WTC11 (cell line): ENCODE measurements at regions not wholly inside any gene's neighbourhood (a gene's known extent, or its start where the extent isn't known, plus 50 kb on each side); places are given as distances from the start of the nearest gene placed in this dataset.

Source experiments
- ATAC-seq: fragments of 200-7000 bp; cut with Tn5 transposase; 2 replicates; pipeline ENCODE4 v1.10.0; 2021; ENCODE audit warnings: mild to moderate bottlenecking, moderate library complexity
- CTCF ChIA-PET: fragments of 300-600 bp; sonication (Branson Sonifier 250); formaldehyde crosslinking; loops from one replicate; lab custom pipeline; 2021; ENCODE audit warnings: antibody characterized with exemption; lab: Charles Lee
- POLR2A ChIA-PET: fragments of 350-600 bp; sonication (Branson Sonifier 250); formaldehyde crosslinking; loops from one replicate; lab custom pipeline; 2021; ENCODE audit warnings: antibody characterized with exemption; lab: Charles Lee
- DNase-seq: peaks from one replicate; pipeline ENCODE4 v3.0.0; 2021; ENCODE audit warnings: low spot score
- H3K27ac Mint-ChIP-seq: 2 replicates; pipeline ENCODE4 v1.8.0; 2021; ENCODE audit warnings: mixed read lengths
- H3K27me3 Mint-ChIP-seq: 2 replicates; pipeline ENCODE4 v1.8.0; 2021; ENCODE audit warnings: low read depth, mild to moderate bottlenecking, moderate library complexity, mixed read lengths
- H3K36me3 Mint-ChIP-seq: 2 replicates; pipeline ENCODE4 v1.8.0; 2021; ENCODE audit warnings: mixed read lengths
- H3K4me1 Mint-ChIP-seq: 2 replicates; pipeline ENCODE4 v1.8.0; 2022; ENCODE audit warnings: mixed read lengths
- H3K4me3 Mint-ChIP-seq: 2 replicates; pipeline ENCODE4 v1.8.0; 2021; ENCODE audit warnings: mild to moderate bottlenecking, moderate library complexity, mixed read lengths
- H3K9me3 Mint-ChIP-seq: 2 replicates; pipeline ENCODE4 v1.8.0; 2021; ENCODE audit warnings: mixed read lengths
- ARID4B ChIP-seq: sonication (generic); formaldehyde crosslinking; IDR thresholded peaks from 2 replicates; pipeline ENCODE4 v1.8.0; 2023; ENCODE audit warnings: missing genetic modification reagents, mild to moderate bottlenecking, borderline replicate concordance
- CREB1 ChIP-seq: sonication (generic); formaldehyde crosslinking; IDR thresholded peaks from 2 replicates; pipeline ENCODE4 v1.8.0; 2023; ENCODE audit warnings: mild to moderate bottlenecking, missing genetic modification reagents
- ELF4 ChIP-seq: sonication (generic); formaldehyde crosslinking; IDR thresholded peaks from 2 replicates; pipeline ENCODE4 v1.8.1; 2022; ENCODE audit warnings: low read depth, mild to moderate bottlenecking, moderate library complexity, missing genetic modification reagents
- ETV6 ChIP-seq: sonication (generic); formaldehyde crosslinking; IDR thresholded peaks from 2 replicates; pipeline ENCODE4 v1.8.1; 2022; ENCODE audit warnings: mild to moderate bottlenecking, missing genetic modification reagents
- FOXP1 ChIP-seq: sonication (generic); formaldehyde crosslinking; IDR thresholded peaks from 2 replicates; pipeline ENCODE4 v1.8.0; 2022; ENCODE audit warnings: missing genetic modification reagents, mild to moderate bottlenecking, moderate library complexity, borderline replicate concordance
- GABPB1 ChIP-seq: sonication (generic); formaldehyde crosslinking; IDR thresholded peaks from 2 replicates; pipeline ENCODE4 v1.8.1; 2023; ENCODE audit warnings: mild to moderate bottlenecking, missing genetic modification reagents
- GTF2I ChIP-seq: fragments of 250-450 bp; sonication (Bioruptor Pico); conservative IDR thresholded peaks from 2 replicates; pipeline ENCODE4 v1.4.0; 2021; ENCODE audit warnings: mild to moderate bottlenecking
- IRF2 ChIP-seq: sonication (generic); formaldehyde crosslinking; IDR thresholded peaks from 2 replicates; pipeline ENCODE4 v1.8.0; 2022; ENCODE audit warnings: low read depth, missing genetic modification reagents, borderline replicate concordance
- JAZF1 ChIP-seq: fragments of 250-450 bp; sonication (Bioruptor Pico); IDR thresholded peaks from 2 replicates; pipeline ENCODE4 v1.9.0; 2021; ENCODE audit warnings: moderate library complexity, mild to moderate bottlenecking, inconsistent platforms
- NR1H2 ChIP-seq: sonication (generic); formaldehyde crosslinking; IDR thresholded peaks from 2 replicates; pipeline ENCODE4 v1.9.0; 2021; ENCODE audit warnings: mild to moderate bottlenecking, moderate library complexity, missing genetic modification reagents
- TCF7 ChIP-seq: sonication (generic); formaldehyde crosslinking; IDR thresholded peaks from 2 replicates; pipeline ENCODE4 v1.8.0; 2022; ENCODE audit warnings: mild to moderate bottlenecking, low read depth, missing genetic modification reagents, moderate library complexity
- TEAD1 ChIP-seq: sonication (generic); formaldehyde crosslinking; IDR thresholded peaks from 2 replicates; pipeline ENCODE4 v1.8.0; 2022; ENCODE audit warnings: mild to moderate bottlenecking, missing genetic modification reagents
- TEAD4 ChIP-seq: sonication (generic); formaldehyde crosslinking; IDR thresholded peaks from 2 replicates; pipeline ENCODE4 v1.8.0; 2022; ENCODE audit warnings: mild to moderate bottlenecking, missing genetic modification reagents
- ZNF532 ChIP-seq: fragments of 250-450 bp; sonication (Bioruptor Pico); IDR thresholded peaks from 2 replicates; pipeline ENCODE4 v1.9.0; 2021; ENCODE audit warnings: mild to moderate bottlenecking, borderline replicate concordance
- ZSCAN18 ChIP-seq: fragments of 250-450 bp; sonication (Bioruptor Pico); IDR thresholded peaks from 2 replicates; pipeline ENCODE4 v2.1.2; 2022; ENCODE audit warnings: mild to moderate bottlenecking, moderate library complexity
- TF ChIP-seq, protein P1 (sequence below): sonication (generic); formaldehyde crosslinking; IDR thresholded peaks from 2 replicates; pipeline ENCODE4 v1.8.0; 2022; ENCODE audit warnings: missing genetic modification reagents
- TF ChIP-seq, protein P2 (sequence below): sonication (generic); formaldehyde crosslinking; IDR thresholded peaks from 2 replicates; pipeline ENCODE4 v1.8.1; 2023; ENCODE audit warnings: mild to moderate bottlenecking, missing genetic modification reagents
- TF ChIP-seq, protein P3 (sequence below): sonication (generic); formaldehyde crosslinking; IDR thresholded peaks from 2 replicates; pipeline ENCODE4 v1.8.1; 2022; ENCODE audit warnings: mild to moderate bottlenecking, missing genetic modification reagents, moderate library complexity, borderline replicate concordance

GRCh38 chr4:153901220-153901619 lies 112.3 kb upstream of the SFRP2 start (continued):
- TF ChIP-seq, protein P1, sequence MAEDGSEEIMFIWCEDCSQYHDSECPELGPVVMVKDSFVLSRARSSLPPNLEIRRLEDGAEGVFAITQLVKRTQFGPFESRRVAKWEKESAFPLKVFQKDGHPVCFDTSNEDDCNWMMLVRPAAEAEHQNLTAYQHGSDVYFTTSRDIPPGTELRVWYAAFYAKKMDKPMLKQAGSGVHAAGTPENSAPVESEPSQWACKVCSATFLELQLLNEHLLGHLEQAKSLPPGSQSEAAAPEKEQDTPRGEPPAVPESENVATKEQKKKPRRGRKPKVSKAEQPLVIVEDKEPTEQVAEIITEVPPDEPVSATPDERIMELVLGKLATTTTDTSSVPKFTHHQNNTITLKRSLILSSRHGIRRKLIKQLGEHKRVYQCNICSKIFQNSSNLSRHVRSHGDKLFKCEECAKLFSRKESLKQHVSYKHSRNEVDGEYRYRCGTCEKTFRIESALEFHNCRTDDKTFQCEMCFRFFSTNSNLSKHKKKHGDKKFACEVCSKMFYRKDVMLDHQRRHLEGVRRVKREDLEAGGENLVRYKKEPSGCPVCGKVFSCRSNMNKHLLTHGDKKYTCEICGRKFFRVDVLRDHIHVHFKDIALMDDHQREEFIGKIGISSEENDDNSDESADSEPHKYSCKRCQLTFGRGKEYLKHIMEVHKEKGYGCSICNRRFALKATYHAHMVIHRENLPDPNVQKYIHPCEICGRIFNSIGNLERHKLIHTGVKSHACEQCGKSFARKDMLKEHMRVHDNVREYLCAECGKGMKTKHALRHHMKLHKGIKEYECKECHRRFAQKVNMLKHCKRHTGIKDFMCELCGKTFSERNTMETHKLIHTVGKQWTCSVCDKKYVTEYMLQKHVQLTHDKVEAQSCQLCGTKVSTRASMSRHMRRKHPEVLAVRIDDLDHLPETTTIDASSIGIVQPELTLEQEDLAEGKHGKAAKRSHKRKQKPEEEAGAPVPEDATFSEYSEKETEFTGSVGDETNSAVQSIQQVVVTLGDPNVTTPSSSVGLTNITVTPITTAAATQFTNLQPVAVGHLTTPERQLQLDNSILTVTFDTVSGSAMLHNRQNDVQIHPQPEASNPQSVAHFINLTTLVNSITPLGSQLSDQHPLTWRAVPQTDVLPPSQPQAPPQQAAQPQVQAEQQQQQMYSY = no peak
- TF ChIP-seq, protein P2, sequence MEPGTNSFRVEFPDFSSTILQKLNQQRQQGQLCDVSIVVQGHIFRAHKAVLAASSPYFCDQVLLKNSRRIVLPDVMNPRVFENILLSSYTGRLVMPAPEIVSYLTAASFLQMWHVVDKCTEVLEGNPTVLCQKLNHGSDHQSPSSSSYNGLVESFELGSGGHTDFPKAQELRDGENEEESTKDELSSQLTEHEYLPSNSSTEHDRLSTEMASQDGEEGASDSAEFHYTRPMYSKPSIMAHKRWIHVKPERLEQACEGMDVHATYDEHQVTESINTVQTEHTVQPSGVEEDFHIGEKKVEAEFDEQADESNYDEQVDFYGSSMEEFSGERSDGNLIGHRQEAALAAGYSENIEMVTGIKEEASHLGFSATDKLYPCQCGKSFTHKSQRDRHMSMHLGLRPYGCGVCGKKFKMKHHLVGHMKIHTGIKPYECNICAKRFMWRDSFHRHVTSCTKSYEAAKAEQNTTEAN (CRISPR knock-in tag) = no peak
- TF ChIP-seq ZSCAN18 (CRISPR knock-in tag) = no peak
- TF ChIP-seq GABPB1 (CRISPR knock-in tag) = no peak
- TF ChIP-seq GTF2I (CRISPR knock-in tag) = no peak

DNA sequence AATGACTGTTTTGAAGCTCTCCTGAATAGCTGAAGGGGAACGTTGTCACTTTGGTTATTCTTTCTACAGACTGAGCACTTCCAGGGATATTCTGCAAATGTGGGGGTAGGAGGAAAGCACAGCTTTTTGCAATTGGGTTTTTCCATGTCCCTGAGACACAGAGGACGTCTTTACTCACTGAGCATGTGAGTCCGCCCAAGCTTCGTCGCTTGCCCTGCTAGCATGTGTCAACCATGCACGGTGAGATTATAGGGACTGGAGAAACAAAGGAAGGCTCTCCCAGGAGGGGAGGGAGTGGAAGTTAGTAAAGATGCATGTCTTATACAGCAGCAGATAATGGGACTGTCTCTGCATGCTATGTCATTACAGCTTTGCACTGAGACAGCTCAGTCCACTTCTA lies 111.5 kb upstream of the SFRP2 start:
- H3K36me3 Mint-ChIP-seq = no peaks in the 10 kb centered on the region
- no peaks in the 10 kb centered on the region for H3K27me3 Mint-ChIP-seq
- no peak for DNase-seq
- CTCF ChIA-PET = interaction anchor here (1.5 kb wide), 1 partner anchor 108 kb away, joined by 3 read pairs; no protein-coding TSS in a partner anchor
- H3K4me1 Mint-ChIP-seq = peaks cover 5% of the 10 kb centered on the region
- no peak for ATAC-seq
- H3K4me3 Mint-ChIP-seq = no peak overlapping the region
- no peak for TF ChIP-seq ETV6 (CRISPR knock-in tag)
- no peak for TF ChIP-seq CREB1 (CRISPR knock-in tag)
- no peak for TF ChIP-seq JAZF1 (CRISPR knock-in tag)
- TF ChIP-seq TEAD4 = no peak
- TF ChIP-seq, all 79 proteins: peak for 0
- POLR2A ChIA-PET = no interaction called here
- no peak overlapping the region for H3K27ac Mint-ChIP-seq
- peaks cover 15% of the 10 kb centered on the region; the same call in 1 of the 2 replicates for H3K9me3 Mint-ChIP-seq

DNA sequence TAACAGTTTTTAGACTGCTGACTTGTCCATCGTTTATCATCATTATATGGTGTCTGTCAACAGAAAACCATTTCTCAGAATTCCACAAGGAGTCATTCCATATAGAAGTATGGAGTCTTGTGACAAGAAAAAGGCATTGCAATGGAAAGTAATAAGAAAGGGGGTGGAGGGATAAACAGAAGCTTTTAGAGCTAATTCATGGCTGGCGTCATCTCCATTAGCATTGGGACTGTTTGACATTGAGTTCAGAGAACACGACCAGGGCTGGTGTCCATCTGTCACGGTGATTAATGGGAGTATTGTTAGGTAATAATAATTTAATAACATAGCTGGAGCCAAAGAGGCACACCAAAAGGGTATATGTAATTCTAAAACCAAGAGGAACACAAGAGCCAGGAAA lies 101.9 kb upstream of the SFRP2 start:
- peaks cover 5% of the 10 kb centered on the region for H3K4me1 Mint-ChIP-seq
- ChIA-PET POLR2A (no interaction called here), CTCF (no interaction called here)
- no peak overlapping the region for H3K4me3 Mint-ChIP-seq
- no peak overlapping the region for H3K27ac Mint-ChIP-seq
- H3K27me3 Mint-ChIP-seq = no peaks in the 10 kb centered on the region; the same call in 1 of the 2 replicates
- ATAC-seq = no peak
- no peak for DNase-seq
- H3K36me3 Mint-ChIP-seq = no peaks in the 10 kb centered on the region
- H3K9me3 Mint-ChIP-seq = no peaks in the 10 kb centered on the region
- TF ChIP-seq TEAD1 = no peak
- TF ChIP-seq IRF2 = no peak
- TF ChIP-seq ARID4B = no peak
- TF ChIP-seq CREB1 (CRISPR knock-in tag) = no peak
- TF ChIP-seq FOXP1 (CRISPR knock-in tag) = no peak
- TF ChIP-seq, protein P3, sequence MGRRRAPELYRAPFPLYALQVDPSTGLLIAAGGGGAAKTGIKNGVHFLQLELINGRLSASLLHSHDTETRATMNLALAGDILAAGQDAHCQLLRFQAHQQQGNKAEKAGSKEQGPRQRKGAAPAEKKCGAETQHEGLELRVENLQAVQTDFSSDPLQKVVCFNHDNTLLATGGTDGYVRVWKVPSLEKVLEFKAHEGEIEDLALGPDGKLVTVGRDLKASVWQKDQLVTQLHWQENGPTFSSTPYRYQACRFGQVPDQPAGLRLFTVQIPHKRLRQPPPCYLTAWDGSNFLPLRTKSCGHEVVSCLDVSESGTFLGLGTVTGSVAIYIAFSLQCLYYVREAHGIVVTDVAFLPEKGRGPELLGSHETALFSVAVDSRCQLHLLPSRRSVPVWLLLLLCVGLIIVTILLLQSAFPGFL = no peak
- no peak for TF ChIP-seq ELF4 (CRISPR knock-in tag)
- TF ChIP-seq ZNF532 = no peak
- TF ChIP-seq TCF7 (CRISPR knock-in tag) = no peak
- no peak for TF ChIP-seq NR1H2 (CRISPR knock-in tag)
